C4-2B (cell line): ENCODE measurements at regions not wholly inside any gene's neighbourhood (a gene's known extent, or its start where the extent isn't known, plus 50 kb on each side); places are given as distances from the start of the nearest gene placed in this dataset.

ENCODE experiments used
- ZFX ChIP-seq: fragments of 450-650 bp; IDR thresholded peaks from 2 replicates; pipeline ENCODE4 v1.6.1; 2017
- TF ChIP-seq, protein P1 (sequence below): fragments of 450-650 bp; conservative IDR thresholded peaks from 2 replicates; pipeline ENCODE4 v1.5.1; 2017; ENCODE audit warnings: mild to moderate bottlenecking

DNA sequence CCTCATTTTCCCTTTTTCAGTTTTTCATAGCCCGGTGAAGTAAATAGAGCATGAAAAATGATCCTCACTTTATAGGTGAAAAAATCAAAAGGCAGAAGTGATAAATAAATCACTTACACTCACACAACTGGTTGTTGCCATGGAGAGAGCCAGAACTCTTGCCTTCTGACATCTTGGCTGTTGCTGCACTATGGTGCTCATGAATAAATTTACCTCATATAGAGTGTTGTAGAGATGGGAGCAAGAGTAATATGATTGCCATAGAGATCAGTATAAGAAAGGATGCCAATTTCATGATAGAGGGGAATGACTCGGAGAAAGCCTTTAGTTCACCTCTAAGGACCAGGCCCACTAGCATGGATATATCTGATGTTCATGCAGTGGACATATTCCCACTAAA, 82.5 kb upstream of the TMEM178A start:
- TF ChIP-seq, protein P1, sequence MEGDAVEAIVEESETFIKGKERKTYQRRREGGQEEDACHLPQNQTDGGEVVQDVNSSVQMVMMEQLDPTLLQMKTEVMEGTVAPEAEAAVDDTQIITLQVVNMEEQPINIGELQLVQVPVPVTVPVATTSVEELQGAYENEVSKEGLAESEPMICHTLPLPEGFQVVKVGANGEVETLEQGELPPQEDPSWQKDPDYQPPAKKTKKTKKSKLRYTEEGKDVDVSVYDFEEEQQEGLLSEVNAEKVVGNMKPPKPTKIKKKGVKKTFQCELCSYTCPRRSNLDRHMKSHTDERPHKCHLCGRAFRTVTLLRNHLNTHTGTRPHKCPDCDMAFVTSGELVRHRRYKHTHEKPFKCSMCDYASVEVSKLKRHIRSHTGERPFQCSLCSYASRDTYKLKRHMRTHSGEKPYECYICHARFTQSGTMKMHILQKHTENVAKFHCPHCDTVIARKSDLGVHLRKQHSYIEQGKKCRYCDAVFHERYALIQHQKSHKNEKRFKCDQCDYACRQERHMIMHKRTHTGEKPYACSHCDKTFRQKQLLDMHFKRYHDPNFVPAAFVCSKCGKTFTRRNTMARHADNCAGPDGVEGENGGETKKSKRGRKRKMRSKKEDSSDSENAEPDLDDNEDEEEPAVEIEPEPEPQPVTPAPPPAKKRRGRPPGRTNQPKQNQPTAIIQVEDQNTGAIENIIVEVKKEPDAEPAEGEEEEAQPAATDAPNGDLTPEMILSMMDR: no peak
- TF ChIP-seq ZFX: no peak
